HepG2 (cell line): ENCODE measurements at regions not wholly inside any gene's neighbourhood (a gene's known extent, or its start where the extent isn't known, plus 50 kb on each side); places are given as distances from the start of the nearest gene placed in this dataset.

Source experiments
- MBD4 ChIP-seq: IDR thresholded peaks from 2 replicates; pipeline ENCODE4 v1.6.1; 2012; ENCODE audit warnings: low read length, inconsistent platforms, borderline replicate concordance
- POLR2AphosphoS5 ChIP-seq: IDR thresholded peaks from 2 replicates; pipeline ENCODE4 v1.6.1; 2012; ENCODE audit warnings: low read depth, low read length
- SP2 ChIP-seq: sonication (generic); formaldehyde crosslinking; IDR thresholded peaks from 2 replicates; pipeline ENCODE4 v1.5.1; 2020; ENCODE audit warnings: mild to moderate bottlenecking, missing genetic modification reagents
- ZMYM4 ChIP-seq: sonication (generic); formaldehyde crosslinking; IDR thresholded peaks from 2 replicates; pipeline ENCODE4 v1.8.1; 2023; ENCODE audit warnings: mild to moderate bottlenecking, missing genetic modification reagents
- ZNF263 ChIP-seq: sonication (generic); formaldehyde crosslinking; IDR thresholded peaks from 2 replicates; pipeline ENCODE4 v1.4.0; 2020; ENCODE audit warnings: missing genetic modification reagents
- TF ChIP-seq, protein P1 (sequence below): sonication (generic); formaldehyde crosslinking; IDR thresholded peaks from 2 replicates; pipeline ENCODE4 v1.5.0; 2020; ENCODE audit warnings: mild to moderate bottlenecking, missing genetic modification reagents, moderate library complexity
- TF ChIP-seq, protein P2 (sequence below): sonication (generic); formaldehyde crosslinking; IDR thresholded peaks from 2 replicates; pipeline ENCODE4 v1.4.0; 2020; ENCODE audit warnings: missing genetic modification reagents
- TF ChIP-seq, protein P3 (sequence below): IDR thresholded peaks from 2 replicates; pipeline ENCODE4 v1.6.1; 2016; ENCODE audit warnings: mild to moderate bottlenecking

DNA sequence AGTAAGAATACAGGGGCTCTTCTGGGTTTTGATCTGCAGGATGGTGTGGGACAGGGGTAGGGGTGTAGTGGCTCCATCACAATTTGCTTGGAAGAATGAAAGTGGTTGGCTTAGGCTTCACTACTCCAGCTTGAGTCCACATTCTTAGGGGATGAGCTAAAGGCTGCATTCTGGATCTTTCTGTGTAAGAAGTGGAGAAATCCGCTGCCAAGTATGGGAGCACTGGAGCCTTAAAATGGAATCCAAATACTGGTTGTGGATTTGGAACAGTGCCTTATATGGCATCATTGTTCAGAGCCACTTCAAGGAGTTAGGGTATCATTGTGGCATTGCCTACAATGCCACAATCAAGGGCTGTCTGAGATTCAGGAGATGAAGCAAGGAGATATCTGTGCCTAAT is 187.1 kb downstream of the LMO4 start:
- TF ChIP-seq, protein P1, sequence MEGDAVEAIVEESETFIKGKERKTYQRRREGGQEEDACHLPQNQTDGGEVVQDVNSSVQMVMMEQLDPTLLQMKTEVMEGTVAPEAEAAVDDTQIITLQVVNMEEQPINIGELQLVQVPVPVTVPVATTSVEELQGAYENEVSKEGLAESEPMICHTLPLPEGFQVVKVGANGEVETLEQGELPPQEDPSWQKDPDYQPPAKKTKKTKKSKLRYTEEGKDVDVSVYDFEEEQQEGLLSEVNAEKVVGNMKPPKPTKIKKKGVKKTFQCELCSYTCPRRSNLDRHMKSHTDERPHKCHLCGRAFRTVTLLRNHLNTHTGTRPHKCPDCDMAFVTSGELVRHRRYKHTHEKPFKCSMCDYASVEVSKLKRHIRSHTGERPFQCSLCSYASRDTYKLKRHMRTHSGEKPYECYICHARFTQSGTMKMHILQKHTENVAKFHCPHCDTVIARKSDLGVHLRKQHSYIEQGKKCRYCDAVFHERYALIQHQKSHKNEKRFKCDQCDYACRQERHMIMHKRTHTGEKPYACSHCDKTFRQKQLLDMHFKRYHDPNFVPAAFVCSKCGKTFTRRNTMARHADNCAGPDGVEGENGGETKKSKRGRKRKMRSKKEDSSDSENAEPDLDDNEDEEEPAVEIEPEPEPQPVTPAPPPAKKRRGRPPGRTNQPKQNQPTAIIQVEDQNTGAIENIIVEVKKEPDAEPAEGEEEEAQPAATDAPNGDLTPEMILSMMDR (CRISPR knock-in tag), result no peak
- no peak for TF ChIP-seq MBD4
- TF ChIP-seq, protein P2, sequence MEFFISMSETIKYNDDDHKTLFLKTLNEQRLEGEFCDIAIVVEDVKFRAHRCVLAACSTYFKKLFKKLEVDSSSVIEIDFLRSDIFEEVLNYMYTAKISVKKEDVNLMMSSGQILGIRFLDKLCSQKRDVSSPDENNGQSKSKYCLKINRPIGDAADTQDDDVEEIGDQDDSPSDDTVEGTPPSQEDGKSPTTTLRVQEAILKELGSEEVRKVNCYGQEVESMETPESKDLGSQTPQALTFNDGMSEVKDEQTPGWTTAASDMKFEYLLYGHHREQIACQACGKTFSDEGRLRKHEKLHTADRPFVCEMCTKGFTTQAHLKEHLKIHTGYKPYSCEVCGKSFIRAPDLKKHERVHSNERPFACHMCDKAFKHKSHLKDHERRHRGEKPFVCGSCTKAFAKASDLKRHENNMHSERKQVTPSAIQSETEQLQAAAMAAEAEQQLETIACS, result no peak
- no peak for TF ChIP-seq POLR2AphosphoS5
- no peak for TF ChIP-seq ZMYM4 (CRISPR knock-in tag)
- TF ChIP-seq, protein P3, sequence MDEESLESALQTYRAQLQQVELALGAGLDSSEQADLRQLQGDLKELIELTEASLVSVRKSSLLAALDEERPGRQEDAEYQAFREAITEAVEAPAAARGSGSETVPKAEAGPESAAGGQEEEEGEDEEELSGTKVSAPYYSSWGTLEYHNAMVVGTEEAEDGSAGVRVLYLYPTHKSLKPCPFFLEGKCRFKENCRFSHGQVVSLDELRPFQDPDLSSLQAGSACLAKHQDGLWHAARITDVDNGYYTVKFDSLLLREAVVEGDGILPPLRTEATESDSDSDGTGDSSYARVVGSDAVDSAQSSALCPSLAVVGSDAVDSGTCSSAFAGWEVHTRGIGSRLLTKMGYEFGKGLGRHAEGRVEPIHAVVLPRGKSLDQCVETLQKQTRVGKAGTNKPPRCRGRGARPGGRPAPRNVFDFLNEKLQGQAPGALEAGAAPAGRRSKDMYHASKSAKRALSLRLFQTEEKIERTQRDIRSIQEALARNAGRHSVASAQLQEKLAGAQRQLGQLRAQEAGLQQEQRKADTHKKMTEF, result no peak
- no peak for TF ChIP-seq SP2 (CRISPR knock-in tag)
- no peak for TF ChIP-seq ZNF263
